Endothelial cell (in vitro differentiated cells): ENCODE measurements at regions not wholly inside any gene's neighbourhood (a gene's known extent, or its start where the extent isn't known, plus 50 kb on each side); places are given as distances from the start of the nearest gene placed in this dataset.

ENCODE experiments used
- DNase-seq: peaks from one replicate; pipeline ENCODE4 v3.0.0; 2021; ENCODE audit warnings: low spot score
- H3K27ac Mint-ChIP-seq: one replicate; pipeline ENCODE4 v1.8.0; 2021; ENCODE audit warnings: mixed read lengths, inconsistent platforms; ENCODE audit not compliant: unreplicated experiment
- H3K27me3 Mint-ChIP-seq: one replicate; pipeline ENCODE4 v1.8.0; 2021; ENCODE audit warnings: mild to moderate bottlenecking, moderate library complexity, mixed read lengths, inconsistent platforms; ENCODE audit not compliant: unreplicated experiment
- H3K36me3 Mint-ChIP-seq: one replicate; pipeline ENCODE4 v1.8.0; 2021; ENCODE audit warnings: mild to moderate bottlenecking, low read depth, mixed read lengths, inconsistent platforms; ENCODE audit not compliant: unreplicated experiment
- H3K4me1 Mint-ChIP-seq: one replicate; pipeline ENCODE4 v1.8.0; 2021; ENCODE audit warnings: mild to moderate bottlenecking, mixed read lengths, inconsistent platforms; ENCODE audit not compliant: unreplicated experiment
- H3K4me3 Mint-ChIP-seq: one replicate; pipeline ENCODE4 v1.8.0; 2021; ENCODE audit warnings: mild to moderate bottlenecking, mixed read lengths, inconsistent platforms; ENCODE audit not compliant: unreplicated experiment
- H3K9me3 Mint-ChIP-seq: one replicate; pipeline ENCODE4 v1.8.0; 2021; ENCODE audit warnings: mixed read lengths, inconsistent platforms; ENCODE audit not compliant: unreplicated experiment
- CTCF ChIP-seq: fragments of 200-600 bp; sonication (generic); IDR thresholded peaks from one replicate; pipeline ENCODE4 v1.5.0; 2021; ENCODE audit warnings: antibody characterized with exemption; ENCODE audit not compliant: unreplicated experiment

DNA sequence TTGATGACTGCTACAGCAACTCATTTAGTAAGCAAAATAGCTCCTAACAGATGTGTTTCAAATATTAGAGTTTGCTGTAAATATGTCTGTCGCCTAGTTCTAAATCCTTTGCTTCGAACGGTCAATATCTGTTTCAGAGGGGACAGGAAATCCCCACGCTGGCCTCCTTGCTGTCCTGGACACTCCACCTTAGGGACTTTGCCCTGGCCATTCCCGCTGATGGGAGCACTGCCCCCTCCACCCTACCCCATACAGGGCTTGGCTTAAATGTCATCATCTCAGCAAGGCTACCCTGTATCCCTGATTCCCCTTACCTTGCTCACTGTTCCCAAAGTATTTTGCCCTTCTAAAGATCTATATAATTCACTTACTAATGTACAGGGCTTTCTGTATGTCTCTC is 86.1 kb upstream of the HIVEP3 start:
- no peak overlapping the region for H3K4me3 Mint-ChIP-seq
- TF ChIP-seq CTCF = no peak

DNA sequence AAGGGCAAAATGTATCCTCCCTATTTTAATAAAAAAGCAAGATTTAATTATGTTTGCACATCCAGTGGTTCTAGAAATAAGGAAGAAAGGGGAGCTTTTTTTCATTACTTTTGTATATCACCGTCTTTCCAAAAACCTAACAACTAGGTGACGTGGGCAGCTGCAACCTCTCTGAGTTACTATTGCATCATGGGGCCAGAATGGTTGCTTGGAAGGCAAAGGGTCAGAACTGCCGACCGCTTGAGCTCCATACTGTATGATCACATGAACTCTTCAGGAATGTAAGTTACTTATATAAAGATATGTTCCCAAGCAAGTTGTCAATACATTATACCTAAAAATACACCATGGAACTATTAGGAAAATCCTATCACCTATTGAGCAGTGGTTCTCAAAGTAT is 85.6 kb upstream of the HIVEP3 start:
- Mint-ChIP-seq H3K9me3 (no peaks in the 10 kb centered on the region), H3K27ac (no peak overlapping the region), H3K36me3 (peaks cover 5% of the 10 kb centered on the region), H3K4me1 (peaks cover 33% of the 10 kb centered on the region), H3K27me3 (no peaks in the 10 kb centered on the region), H3K4me3 (no peak overlapping the region)
- no peak for TF ChIP-seq CTCF
- no peak for DNase-seq

More for the DNA sequence above, 86.1 kb upstream of the HIVEP3 start:
- Mint-ChIP-seq H3K27me3 (no peaks in the 10 kb centered on the region), H3K27ac (peak overlapping the region; percentile 62), H3K9me3 (no peaks in the 10 kb centered on the region), H3K36me3 (peaks cover 5% of the 10 kb centered on the region), H3K4me1 (peaks cover 39% of the 10 kb centered on the region)
- no peak for DNase-seq

GRCh38 chr1:42003433-42003832 is 84.7 kb upstream of the HIVEP3 start:
- H3K9me3 Mint-ChIP-seq = no peaks in the 10 kb centered on the region
- H3K36me3 Mint-ChIP-seq = peaks cover 5% of the 10 kb centered on the region
- no peak overlapping the region for H3K27ac Mint-ChIP-seq
- H3K4me1 Mint-ChIP-seq = peaks cover 24% of the 10 kb centered on the region
- no peaks in the 10 kb centered on the region for H3K27me3 Mint-ChIP-seq
- DNase-seq = no peak
- H3K4me3 Mint-ChIP-seq = no peak overlapping the region
- no peak for TF ChIP-seq CTCF

GRCh38 chr1:42002220-42002619 is 83.5 kb upstream of the HIVEP3 start:
- Mint-ChIP-seq H3K9me3 (no peaks in the 10 kb centered on the region), H3K27ac (no peak overlapping the region), H3K27me3 (no peaks in the 10 kb centered on the region), H3K4me3 (no peak overlapping the region), H3K36me3 (peaks cover 5% of the 10 kb centered on the region), H3K4me1 (peaks cover 16% of the 10 kb centered on the region)
- TF ChIP-seq CTCF = no peak
- no peak for DNase-seq

DNA sequence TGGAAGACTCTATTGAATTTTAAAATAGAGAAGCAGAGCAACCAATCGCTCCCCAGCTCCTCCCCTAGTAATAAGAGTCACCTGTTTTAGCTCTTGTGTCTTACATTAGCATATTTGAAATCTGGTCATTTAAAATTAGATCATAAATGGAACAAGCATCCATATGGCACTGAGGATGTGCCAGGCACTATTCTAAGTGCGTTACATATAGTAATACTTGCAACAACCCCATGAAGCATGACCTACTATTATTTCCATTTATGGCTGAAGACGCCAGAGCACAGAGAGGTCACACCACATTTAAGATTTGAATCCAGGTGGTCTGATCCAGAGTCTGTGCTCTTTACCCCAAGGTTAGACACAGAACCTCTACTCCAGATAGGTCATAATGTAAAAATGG is 82.0 kb upstream of the HIVEP3 start:
- TF ChIP-seq CTCF = no peak

More for the DNA sequence above, 82.0 kb upstream of the HIVEP3 start:
- Mint-ChIP-seq H3K4me3 (no peak overlapping the region), H3K27me3 (no peaks in the 10 kb centered on the region), H3K36me3 (no peaks in the 10 kb centered on the region), H3K9me3 (no peaks in the 10 kb centered on the region), H3K27ac (no peak overlapping the region), H3K4me1 (peaks cover 16% of the 10 kb centered on the region)
- no peak for DNase-seq
